H9 (cell line): ENCODE measurements at regions not wholly inside any gene's neighbourhood (a gene's known extent, or its start where the extent isn't known, plus 50 kb on each side); places are given as distances from the start of the nearest gene placed in this dataset.

Experiments used
- DNase-seq: peaks from one replicate; pipeline ENCODE4 v3.0.0-alpha.2; 2017
- H2AFZ ChIP-seq: one replicate; pipeline ENCODE4 v1.6.1; 2013; ENCODE audit warnings: mild to moderate bottlenecking, low read length, control low read depth, moderate library complexity
- H2AK5ac ChIP-seq: 2 replicates; pipeline ENCODE4 v1.6.1; 2013; ENCODE audit warnings: low read length, control low read depth, mixed read lengths; ENCODE audit not compliant: insufficient read length
- H2BK120ac ChIP-seq: one replicate; pipeline ENCODE4 v1.6.1; 2013; ENCODE audit warnings: low read depth, mild to moderate bottlenecking, low read length, control low read depth, inconsistent platforms; ENCODE audit not compliant: poor library complexity, severe bottlenecking
- H2BK12ac ChIP-seq: 2 replicates; pipeline ENCODE4 v1.6.1; 2013; ENCODE audit warnings: low read length, control low read depth, mixed read lengths, low read depth; ENCODE audit not compliant: insufficient read length
- H2BK15ac ChIP-seq: 2 replicates; pipeline ENCODE4 v1.6.1; 2013; ENCODE audit warnings: low read depth, low read length, control low read depth
- H2BK20ac ChIP-seq: one replicate; pipeline ENCODE4 v1.6.1; 2013; ENCODE audit warnings: low read depth, mild to moderate bottlenecking, low read length, control low read depth, inconsistent platforms; ENCODE audit not compliant: poor library complexity, severe bottlenecking
- H2BK5ac ChIP-seq: 2 replicates; pipeline ENCODE4 v1.6.1; 2013; ENCODE audit warnings: low read length, control low read depth, mixed read lengths; ENCODE audit not compliant: insufficient read length
- H3K14ac ChIP-seq: 2 replicates; pipeline ENCODE4 v1.6.1; 2013; ENCODE audit warnings: low read length, control low read depth; ENCODE audit not compliant: insufficient read depth
- H3K18ac ChIP-seq: 2 replicates; pipeline ENCODE4 v1.6.1; 2013; ENCODE audit warnings: low read depth, mild to moderate bottlenecking, mixed read lengths, low read length, control low read depth; ENCODE audit not compliant: insufficient read length
- H3K23ac ChIP-seq: 2 replicates; pipeline ENCODE4 v1.6.1; 2013; ENCODE audit warnings: low read length, control low read depth, mixed read lengths, low read depth; ENCODE audit not compliant: insufficient read length
- H3K23me2 ChIP-seq: 2 replicates; pipeline ENCODE4 v1.6.1; 2013; ENCODE audit warnings: low read depth, mild to moderate bottlenecking, mixed read lengths, low read length, control low read depth; ENCODE audit not compliant: insufficient read length, poor library complexity, severe bottlenecking
- H3K27ac ChIP-seq: 2 replicates; pipeline ENCODE4 v1.5.1; 2013; ENCODE audit warnings: low read length, control low read depth, mixed read lengths, low read depth; ENCODE audit not compliant: insufficient read length
- H3K27me3 ChIP-seq: 2 replicates; pipeline ENCODE4 v1.6.1; 2013; ENCODE audit warnings: low read length, control low read depth, inconsistent platforms; ENCODE audit not compliant: insufficient read depth
- H3K4ac ChIP-seq: 2 replicates; pipeline ENCODE4 v1.6.1; 2013; ENCODE audit warnings: low read depth, mild to moderate bottlenecking, control low read depth, inconsistent platforms, low read length, moderate library complexity
- H3K4me1 ChIP-seq: 2 replicates; pipeline ENCODE4 v1.6.1; 2013; ENCODE audit warnings: low read length, control low read depth, inconsistent platforms; ENCODE audit not compliant: insufficient read depth
- H3K4me2 ChIP-seq: 2 replicates; pipeline ENCODE4 v1.6.1; 2013; ENCODE audit warnings: low read length, control low read depth, mixed read lengths; ENCODE audit not compliant: insufficient read length, insufficient read depth
- H3K56ac ChIP-seq: 2 replicates; pipeline ENCODE4 v1.6.1; 2013; ENCODE audit warnings: low read depth, mild to moderate bottlenecking, mixed read lengths, low read length, control low read depth; ENCODE audit not compliant: insufficient read length
- H3K79me1 ChIP-seq: 2 replicates; pipeline ENCODE4 v1.6.1; 2013; ENCODE audit warnings: low read depth, mild to moderate bottlenecking, moderate library complexity, low read length, control low read depth, inconsistent platforms; ENCODE audit not compliant: insufficient read depth, poor library complexity, severe bottlenecking
- H3K79me2 ChIP-seq: 2 replicates; pipeline ENCODE4 v1.6.1; 2013; ENCODE audit warnings: low read length, control low read depth, inconsistent platforms; ENCODE audit not compliant: insufficient read depth
- H3K9ac ChIP-seq: 2 replicates; pipeline ENCODE4 v1.6.1; 2013; ENCODE audit warnings: low read length, control low read depth, mixed read lengths; ENCODE audit not compliant: insufficient read length; ENCODE audit errors: extremely low read depth
- H3K9me3 ChIP-seq: one replicate; pipeline ENCODE4 v1.6.1; 2013; ENCODE audit warnings: low read depth, low read length, inconsistent platforms; ENCODE audit not compliant: control insufficient read depth
- H3T11ph ChIP-seq: one replicate; pipeline ENCODE4 v1.6.1; 2013; ENCODE audit warnings: mild to moderate bottlenecking, low read length, control low read depth, inconsistent platforms
- H4K20me1 ChIP-seq: one replicate; pipeline ENCODE4 v1.6.1; 2013; ENCODE audit not compliant: control insufficient read depth, insufficient read length, insufficient read depth
- H4K5ac ChIP-seq: 2 replicates; pipeline ENCODE4 v1.6.1; 2013; ENCODE audit warnings: low read depth, mild to moderate bottlenecking, mixed read lengths, low read length, control low read depth; ENCODE audit not compliant: insufficient read length
- H4K8ac ChIP-seq: replicated peaks from 2 replicates; pipeline ENCODE4 v1.6.1; 2013; ENCODE audit warnings: low read length, control low read depth, mixed read lengths, low read depth; ENCODE audit not compliant: insufficient read length
- H4K91ac ChIP-seq: 2 replicates; pipeline ENCODE4 v1.6.1; 2013; ENCODE audit warnings: low read depth, mild to moderate bottlenecking, moderate library complexity, mixed read lengths, low read length, control low read depth; ENCODE audit not compliant: insufficient read length
- H3K27ac Mint-ChIP-seq, 3 experiments: 2 replicates in 2 of 3; 3 replicates in 1 of 3; pipeline ENCODE4 v1.8.0; 2020 to 2021; ENCODE audit warnings: mixed read lengths in 3 of 3, mild to moderate bottlenecking in 1 of 3, moderate library complexity in 1 of 3
- H3K27me3 Mint-ChIP-seq: 2 replicates; pipeline ENCODE4 v1.8.0; 2021; ENCODE audit warnings: low read depth, mild to moderate bottlenecking, moderate library complexity, mixed read lengths
- H3K36me3 Mint-ChIP-seq, 3 experiments: 2 replicates in 2 of 3; 3 replicates in 1 of 3; pipeline ENCODE4 v1.8.0; 2020 to 2021; ENCODE audit warnings: low read depth in 3 of 3, mixed read lengths in 3 of 3; ENCODE audit not compliant: insufficient read depth in 1 of 3
- H3K4me1 Mint-ChIP-seq, 2 experiments: 2 replicates each; pipeline ENCODE4 v1.8.0; 2020; ENCODE audit warnings: mixed read lengths in 2 of 2
- H3K4me3 Mint-ChIP-seq, 2 experiments: 2 replicates in 1 of 2; 3 replicates in 1 of 2; pipeline ENCODE4 v1.8.0; 2020 to 2021; ENCODE audit warnings: mild to moderate bottlenecking in 2 of 2, mixed read lengths in 2 of 2, moderate library complexity in 1 of 2
- H3K9me3 Mint-ChIP-seq, 2 experiments: 2 replicates in 1 of 2; 3 replicates in 1 of 2; pipeline ENCODE4 v1.8.0; 2020; ENCODE audit warnings: mild to moderate bottlenecking in 2 of 2, mixed read lengths in 2 of 2, moderate library complexity in 1 of 2
- CTCF ChIP-seq: fragments of 200-600 bp; sonication (generic); conservative IDR thresholded peaks from 3 replicates; pipeline ENCODE4 v1.8.0; 2021; ENCODE audit warnings: antibody characterized with exemption, mild to moderate bottlenecking
- WGBS: extraction: QIAGEN DNeasy Blood & Tissue Kit; methylation state at CpG from one replicate; pipeline ENCODE4 v1.1.7; 2013; ENCODE audit warnings: missing lambda C conversion rate, low lambda C conversion rate, mixed read lengths; ENCODE audit not compliant: insufficient read length; ENCODE audit errors: extremely low coverage; 5-methylcytosine and 5-hydroxymethylcytosine counted together

GRCh38 chr21:21968810-21969209 lies 970.6 kb downstream of the NCAM2 start:
- TF ChIP-seq CTCF = no peak
- H3T11ph ChIP-seq = no peak overlapping the region
- no peak overlapping the region for H2AFZ ChIP-seq
- H3K27me3 Mint-ChIP-seq = peaks cover 8% of the 10 kb centered on the region
- no peaks in the 10 kb centered on the region for H3K79me1 ChIP-seq
- H2BK20ac ChIP-seq = no peak overlapping the region
- H3K4me1 Mint-ChIP-seq = peaks cover 12 to 13% of the 10 kb centered on the region in 2 experiments
- H4K5ac ChIP-seq = no peak overlapping the region
- H4K91ac ChIP-seq = no peak overlapping the region
- H3K27ac Mint-ChIP-seq = no peak overlapping the region
- H3K4me1 ChIP-seq = no peaks in the 10 kb centered on the region; the same call in 1 of the 2 replicates
- H3K27me3 ChIP-seq = no peaks in the 10 kb centered on the region
- no peak overlapping the region for H3K18ac ChIP-seq
- no peaks in the 10 kb centered on the region for H3K79me2 ChIP-seq
- H3K56ac ChIP-seq = no peak overlapping the region
- no peak overlapping the region for H3K4me3 Mint-ChIP-seq
- no peak overlapping the region for H3K23ac ChIP-seq
- peaks cover 10% of the 10 kb centered on the region for H3K9me3 ChIP-seq
- peaks cover 13 to 21% (median 20%) of the 10 kb centered on the region in 3 experiments for H3K36me3 Mint-ChIP-seq
- no peak overlapping the region for H3K9ac ChIP-seq
- H3K27ac ChIP-seq = no peak overlapping the region
- no peak overlapping the region for H4K8ac ChIP-seq
- H2BK5ac ChIP-seq = no peak overlapping the region
- DNase-seq = no peak
- no peak overlapping the region for H3K4me2 ChIP-seq
- no peaks in the 10 kb centered on the region for H3K23me2 ChIP-seq
- no peak overlapping the region for H3K14ac ChIP-seq
- H2BK15ac ChIP-seq = no peak overlapping the region
- WGBS = no CpG with 5 or more reads among the region's 2 CpGs
- no peaks in the 10 kb centered on the region for H4K20me1 ChIP-seq
- no peak overlapping the region for H2BK120ac ChIP-seq
- H3K4ac ChIP-seq = no peak overlapping the region
- no peak overlapping the region for H2BK12ac ChIP-seq
- H3K9me3 Mint-ChIP-seq = peaks cover 21 to 23% of the 10 kb centered on the region in 2 experiments
- H2AK5ac ChIP-seq = no peak overlapping the region
